GM12864 (cell line): ENCODE measurements at regions not wholly inside any gene's neighbourhood (a gene's known extent, or its start where the extent isn't known, plus 50 kb on each side); places are given as distances from the start of the nearest gene placed in this dataset.

ENCODE experiments used
- DNase-seq: peaks from one replicate; pipeline ENCODE4 v3.0.0-alpha.2; 2011; ENCODE audit warnings: low read depth
- H3K4me3 ChIP-seq: 2 replicates; pipeline ENCODE4 v1.5.1; 2011; ENCODE audit warnings: mild to moderate bottlenecking, low read depth, low read length, control low read depth
- CTCF ChIP-seq: IDR thresholded peaks from 2 replicates; pipeline ENCODE4 v1.5.1; 2011; ENCODE audit warnings: low read depth, mild to moderate bottlenecking, moderate library complexity, low read length, control low read depth, inconsistent platforms; ENCODE audit errors: missing control alignments

GRCh38 chr10:21264271-21264670, 261.2 kb downstream of the SKIDA1 start:
- no peak for DNase-seq
- H3K4me3 ChIP-seq, result no peak overlapping the region
- TF ChIP-seq CTCF, result no peak

GRCh38 chr10:21263839-21264238, 261.6 kb downstream of the SKIDA1 start:
- TF ChIP-seq CTCF, result no peak
- H3K4me3 ChIP-seq, result no peak overlapping the region
- DNase-seq, result no peak

GRCh38 chr10:21263263-21263803, 262.1 kb downstream of the SKIDA1 start:
- DNase-seq, result no peak
- H3K4me3 ChIP-seq, result no peak overlapping the region
- no peak for TF ChIP-seq CTCF

GRCh38 chr10:21261842-21262294, 263.6 kb downstream of the SKIDA1 start:
- no peak overlapping the region for H3K4me3 ChIP-seq
- TF ChIP-seq CTCF, result no peak
- no peak for DNase-seq

GRCh38 chr10:21260506-21261149, 264.9 kb downstream of the SKIDA1 start:
- DNase-seq, result no peak
- no peak for TF ChIP-seq CTCF
- H3K4me3 ChIP-seq, result no peak overlapping the region

- no peak overlapping the region for H3K4me3 ChIP-seq
- no peak for DNase-seq
- TF ChIP-seq CTCF, result no peak
These were observed 265.4 kb downstream of the SKIDA1 start for GRCh38 chr10:21260066-21260465.

GRCh38 chr10:21257919-21258318, 267.6 kb downstream of the SKIDA1 start:
- no peak overlapping the region for H3K4me3 ChIP-seq
- no peak for DNase-seq
- no peak for TF ChIP-seq CTCF
